HG03457 (cell line): ENCODE measurements at regions not wholly inside any gene's neighbourhood (a gene's known extent, or its start where the extent isn't known, plus 50 kb on each side); places are given as distances from the start of the nearest gene placed in this dataset.
"Not testable (repeated sequence)": the region's sequence is repeated elsewhere in the genome, so short reads cannot be mapped to it uniquely, and the experiment has no call there.

ENCODE experiments used
- ATAC-seq: cut with Tn5 transposase; IDR thresholded peaks from one replicate; pipeline ENCODE4 v1.9.1; 2021; ENCODE audit warnings: moderate number of reproducible peaks; ENCODE audit not compliant: unreplicated experiment

GRCh38 chr1:168490306-168490705 lies 53.5 kb downstream of the XCL2 start:
- no peak for ATAC-seq

GRCh38 chr1:168488138-168488537 lies 55.7 kb downstream of the XCL2 start:
- no peak for ATAC-seq

- not testable (repeated sequence) for ATAC-seq
These were observed 57.0 kb downstream of the XCL2 start for GRCh38 chr1:168486820-168487219.

GRCh38 chr1:168485048-168485447 lies 58.7 kb downstream of the XCL2 start:
- no peak for ATAC-seq

- ATAC-seq: no peak
These were observed 59.7 kb downstream of the XCL2 start for GRCh38 chr1:168484083-168484482.

GRCh38 chr1:168483539-168483938 lies 60.3 kb downstream of the XCL2 start:
- ATAC-seq: no peak

GRCh38 chr1:168482106-168482505 lies 61.7 kb downstream of the XCL2 start:
- ATAC-seq: no peak

GRCh38 chr1:168481586-168481985 lies 62.2 kb downstream of the XCL2 start:
- ATAC-seq: no peak

GRCh38 chr1:168480997-168481396 lies 62.8 kb downstream of the XCL2 start:
- no peak for ATAC-seq

GRCh38 chr1:168477792-168478191 lies 66.0 kb downstream of the XCL2 start:
- no peak for ATAC-seq

- no peak for ATAC-seq
These were observed 67.0 kb downstream of the XCL2 start for GRCh38 chr1:168476588-168477385.

GRCh38 chr1:168474322-168474721 lies 69.5 kb downstream of the XCL2 start:
- ATAC-seq: no peak

GRCh38 chr1:168473126-168473525 lies 70.7 kb downstream of the XCL2 start:
- no peak for ATAC-seq

- no peak for ATAC-seq
These were observed 71.6 kb downstream of the XCL2 start for GRCh38 chr1:168472223-168472622.

- no peak for ATAC-seq
These were observed 72.8 kb downstream of the XCL2 start for GRCh38 chr1:168470901-168471431.

- no peak for ATAC-seq
These were observed 74.1 kb downstream of the XCL2 start for GRCh38 chr1:168469690-168470089.

GRCh38 chr1:168468822-168469221 lies 75.0 kb downstream of the XCL2 start:
- ATAC-seq: no peak

GRCh38 chr1:168468042-168468809 lies 75.6 kb downstream of the XCL2 start:
- ATAC-seq: no peak

GRCh38 chr1:168467452-168467851 lies 76.3 kb downstream of the XCL2 start:
- no peak for ATAC-seq

GRCh38 chr1:168466714-168467131 lies 77.1 kb downstream of the XCL2 start:
- no peak for ATAC-seq

GRCh38 chr1:168466092-168466713 lies 77.6 kb downstream of the XCL2 start:
- ATAC-seq: no peak
